ENCODE measurements at regions not wholly inside any gene's neighbourhood (a gene's known extent, or its start where the extent isn't known, plus 50 kb on each side); places are given as distances from the start of the nearest gene placed in this dataset.
"Not testable (repeated sequence)": the region's sequence is repeated elsewhere in the genome, so short reads cannot be mapped to it uniquely, and the experiment has no call there.

- not testable (repeated sequence) for TF ChIP-seq CTCF (IDR thresholded peaks at IDR 0.05; ENCODE audit: low read length); EZH2 (IDR thresholded peaks at IDR 0.05; ENCODE audit: borderline replicate concordance, low read length)
Measured at GRCh38 chr5:135730161-135730560, 104.3 kb upstream of the SLC25A48 start.
